ENCODE measurements at regions not wholly inside any gene's neighbourhood (a gene's known extent, or its start where the extent isn't known, plus 50 kb on each side); places are given as distances from the start of the nearest gene placed in this dataset.

DNA sequence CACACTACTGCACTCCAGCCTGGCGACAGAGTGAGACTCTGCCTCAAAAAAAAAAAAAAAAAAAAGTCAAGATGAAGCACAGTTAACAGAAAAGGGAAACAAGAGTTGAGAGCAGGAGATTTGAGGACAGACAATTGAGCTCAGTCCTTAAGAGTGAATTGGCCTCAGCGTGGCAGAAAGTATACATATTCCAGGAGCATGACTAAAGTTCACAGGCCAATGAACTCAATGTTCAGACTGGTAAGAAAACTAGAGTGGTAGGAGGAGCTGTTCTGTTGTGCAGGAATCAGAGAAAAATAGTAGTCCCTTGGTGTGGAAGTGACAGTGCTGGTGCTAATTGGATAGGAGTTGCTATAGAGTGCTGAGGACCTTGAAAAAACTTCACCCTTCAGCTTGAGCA lies 60.0 kb downstream of the NRN1 start:
- DNase-seq, result no peak

DNA sequence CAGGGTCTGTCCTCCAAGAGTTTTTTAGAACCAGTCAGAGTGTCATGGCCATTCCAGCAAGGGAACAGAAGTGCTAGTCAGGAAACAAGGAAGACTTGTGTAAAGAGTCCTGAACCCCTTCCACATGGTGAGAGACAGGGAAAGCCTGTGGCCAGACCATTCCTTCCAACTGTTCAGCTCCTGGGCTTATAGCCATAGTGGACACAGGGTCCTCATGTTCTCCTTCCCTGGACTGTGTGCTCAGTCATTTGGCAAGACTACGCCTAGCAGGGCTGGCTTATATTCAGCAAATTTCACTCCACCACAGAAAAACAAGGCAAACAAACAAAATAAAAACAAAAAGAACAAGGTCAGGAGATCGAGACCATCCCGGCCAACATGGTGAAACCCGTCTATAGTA lies 60.5 kb downstream of the NRN1 start:
- DNase-seq, result no peak

DNA sequence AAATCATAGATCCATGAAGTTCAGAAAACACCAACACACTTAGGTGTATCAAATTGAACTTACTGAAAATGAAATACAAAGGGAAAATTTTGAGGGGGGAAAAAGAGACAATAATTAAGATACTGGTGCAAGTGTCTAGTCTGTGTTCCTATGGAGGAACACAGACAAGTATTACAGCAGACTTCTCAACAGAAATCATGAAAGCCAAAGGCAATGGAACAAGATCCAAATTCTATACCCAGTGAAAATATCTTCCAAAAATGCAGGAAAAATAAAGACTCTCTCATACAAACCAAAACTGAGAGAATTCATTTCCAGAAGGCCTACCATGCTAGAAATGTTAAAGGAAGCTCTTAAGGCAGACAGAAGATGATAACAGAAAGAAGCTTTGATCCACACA lies 63.1 kb downstream of the NRN1 start:
- DNase-seq, result no peak

DNA sequence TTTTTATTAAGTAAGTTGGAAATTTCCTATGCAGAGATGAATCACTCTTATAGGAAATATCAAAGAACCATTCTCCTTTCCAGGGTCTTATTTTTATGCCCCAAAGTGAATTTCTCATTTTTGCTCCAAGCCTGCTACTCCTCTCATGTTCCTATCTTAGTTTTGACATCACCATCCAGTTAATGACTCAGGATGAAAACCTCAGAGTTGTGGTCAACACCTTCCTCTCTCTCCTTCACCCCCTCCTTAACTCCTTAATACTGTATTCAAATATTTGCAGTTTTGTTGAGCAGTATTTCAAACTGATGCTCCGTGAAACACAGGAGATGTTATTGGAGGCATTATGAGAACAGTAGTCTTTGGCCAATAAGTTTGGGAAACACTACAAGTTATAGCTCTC lies 64.1 kb downstream of the NRN1 start:
- DNase-seq, result no peak

DNA sequence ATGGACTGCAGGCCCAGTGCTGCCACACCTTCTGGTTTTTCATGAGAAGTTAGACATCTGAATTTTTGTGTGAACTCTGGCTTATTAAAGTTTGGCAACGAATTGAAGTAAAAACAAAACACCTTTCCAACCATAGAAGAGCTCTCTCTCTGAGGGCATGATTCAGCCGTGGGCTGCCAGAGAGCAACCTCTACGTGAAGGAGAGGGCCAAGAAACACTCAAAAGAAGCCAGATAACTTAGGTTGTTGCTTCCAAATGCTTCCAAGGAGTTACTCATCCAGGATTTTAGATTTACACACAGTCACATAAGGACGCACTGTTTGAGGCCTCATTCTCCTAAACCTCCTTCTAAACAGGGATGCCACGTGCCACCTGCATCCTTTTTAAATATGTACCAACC lies 65.5 kb downstream of the NRN1 start:
- no peak for DNase-seq

DNA sequence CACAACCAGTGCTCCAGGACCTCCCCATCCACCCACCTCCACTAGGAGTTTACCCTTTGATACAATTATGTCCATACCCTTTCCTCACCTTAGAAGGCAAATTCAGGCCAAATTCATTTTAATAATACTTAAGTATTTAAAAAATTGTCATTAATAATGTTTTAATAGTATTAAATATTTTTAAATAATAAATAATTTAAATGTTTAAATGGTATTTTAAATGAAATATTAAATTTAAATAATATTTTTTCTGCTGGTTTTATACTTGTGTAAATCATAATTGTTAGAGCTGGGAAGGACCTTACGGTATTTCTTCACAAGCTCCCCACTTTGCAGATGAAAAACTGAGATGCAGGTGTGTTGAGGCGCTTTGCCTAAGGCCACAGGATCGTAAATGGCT lies 67.8 kb downstream of the NRN1 start:
- DNase-seq, result no peak

DNA sequence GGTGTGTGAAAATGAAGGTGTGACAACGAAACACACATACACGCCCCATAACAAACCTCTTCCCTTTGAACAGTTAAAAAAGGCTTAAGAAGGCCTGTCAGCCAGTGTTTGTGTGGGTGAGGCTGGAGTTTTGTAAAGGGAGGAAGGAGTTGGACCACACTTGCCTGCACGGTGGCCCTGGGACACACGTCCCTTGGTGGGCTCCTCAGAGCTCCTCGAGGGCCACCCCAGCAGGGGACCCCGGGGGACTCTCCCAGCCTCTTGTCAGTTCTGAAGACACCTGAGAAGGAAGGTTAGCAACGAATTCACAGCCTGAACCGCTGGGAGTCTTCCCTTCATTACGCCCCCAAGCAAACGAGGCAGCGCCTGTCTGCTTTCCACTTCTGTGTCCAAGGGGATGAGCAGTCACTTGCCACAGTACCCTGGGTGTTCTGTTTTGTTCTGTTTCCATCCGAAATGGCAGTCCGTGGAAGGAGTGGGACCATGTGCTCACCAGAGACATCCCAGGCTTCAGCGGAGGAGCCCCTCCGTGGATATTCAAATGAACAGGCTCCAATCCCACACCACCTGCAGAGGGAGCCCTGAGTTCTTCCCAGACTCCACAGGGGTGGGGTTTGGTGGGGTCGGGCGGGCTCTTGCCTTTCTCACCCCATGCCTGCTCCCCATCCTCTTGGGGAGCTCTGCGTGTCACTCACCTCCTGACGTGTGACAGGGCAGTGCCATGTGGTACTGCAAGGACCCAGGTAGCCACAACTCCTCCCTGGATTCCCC lies 68.6 kb downstream of the NRN1 start:
- no peak for DNase-seq

DNA sequence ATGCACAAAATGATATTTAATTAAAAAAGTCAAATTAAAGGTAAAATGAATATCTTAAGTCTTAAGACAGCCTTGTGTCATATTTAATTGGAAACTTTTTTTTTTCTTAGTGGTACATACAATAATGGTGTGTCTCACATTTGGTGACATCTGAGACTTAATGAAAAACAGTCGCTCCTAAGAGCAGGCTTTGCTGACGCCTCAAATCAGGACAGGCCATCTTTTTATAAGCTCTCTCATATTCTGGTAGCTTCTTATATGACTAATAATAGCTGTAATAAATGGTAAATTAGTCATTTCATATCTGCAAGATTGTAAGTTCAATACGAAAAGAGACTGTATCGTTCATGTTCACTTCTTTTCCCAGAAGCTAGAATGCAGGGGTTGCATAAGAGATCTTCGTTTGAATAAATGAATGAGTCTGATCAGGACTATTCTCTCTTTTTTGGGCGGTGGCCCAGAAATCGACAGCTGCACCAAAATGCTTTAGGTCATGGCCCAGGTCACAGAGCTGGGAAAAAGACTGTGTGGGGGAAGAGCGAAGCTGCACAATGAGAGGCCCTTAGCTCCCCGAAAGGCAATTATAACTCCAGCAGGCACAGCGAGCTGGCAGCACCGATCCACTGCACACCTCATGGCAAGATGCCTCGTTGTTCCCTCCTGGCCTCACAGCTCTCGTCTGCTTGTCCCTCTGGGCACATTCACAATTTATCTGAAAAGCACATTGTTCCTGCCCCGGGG lies 69.4 kb downstream of the NRN1 start:
- DNase-seq, result no peak

DNA sequence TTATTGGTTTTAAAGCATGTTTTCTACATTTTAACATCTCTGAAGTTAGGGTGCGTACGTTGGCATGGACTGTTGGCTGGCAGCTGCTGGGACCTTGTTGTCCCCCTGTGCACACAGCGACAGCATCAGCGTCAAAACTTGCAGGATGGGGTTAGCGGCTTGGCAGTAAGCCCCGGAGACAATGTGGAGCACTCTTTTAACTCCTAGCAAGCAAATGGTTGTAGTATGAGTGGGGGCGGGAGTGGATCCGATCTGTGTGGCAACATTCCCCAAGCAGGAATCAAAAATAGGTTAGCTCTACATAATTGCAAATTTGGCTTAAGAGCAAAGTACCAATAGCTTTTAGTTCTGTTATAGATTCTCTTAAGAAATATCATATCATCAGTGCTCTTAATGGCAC lies 70.1 kb downstream of the NRN1 start:
- no peak for DNase-seq

DNA sequence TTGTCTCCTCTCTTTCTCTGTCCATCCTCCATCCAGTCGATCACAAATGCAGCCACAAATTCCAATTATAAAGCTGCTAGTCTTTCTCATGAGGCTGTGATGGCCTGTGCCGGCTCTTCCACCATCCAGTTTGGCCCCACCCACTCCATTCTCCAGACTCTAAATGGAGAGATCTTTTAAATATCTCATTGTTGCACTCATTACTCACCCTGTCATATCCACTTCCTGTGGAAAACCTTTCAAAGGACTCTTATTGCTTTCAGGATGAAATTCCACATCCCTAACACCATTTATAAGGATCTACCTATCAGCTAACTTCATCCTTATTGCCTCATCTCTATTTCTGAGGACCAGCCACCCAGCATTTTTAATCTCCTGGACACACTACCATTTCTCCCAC lies 70.6 kb downstream of the NRN1 start:
- no peak for DNase-seq

DNA sequence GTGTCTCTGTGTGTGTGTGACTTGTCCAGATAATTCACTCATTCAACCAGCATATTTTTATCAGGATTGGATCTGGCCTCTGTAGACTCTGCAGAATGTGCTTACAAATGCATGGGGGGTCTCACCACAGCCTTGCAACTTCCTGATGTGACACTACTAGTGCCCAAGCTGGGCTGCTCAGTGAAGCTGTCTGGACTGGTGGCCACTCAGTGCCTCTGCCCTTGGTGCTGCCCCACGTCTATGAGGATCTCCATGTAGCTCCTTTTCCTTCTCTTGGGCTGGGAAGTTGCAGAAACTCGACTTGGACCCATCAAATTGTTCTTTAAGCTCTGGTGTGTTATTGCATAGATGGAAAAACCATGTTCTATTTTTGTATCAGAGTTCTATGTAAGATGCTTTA lies 75.8 kb downstream of the NRN1 start:
- no peak for DNase-seq

DNA sequence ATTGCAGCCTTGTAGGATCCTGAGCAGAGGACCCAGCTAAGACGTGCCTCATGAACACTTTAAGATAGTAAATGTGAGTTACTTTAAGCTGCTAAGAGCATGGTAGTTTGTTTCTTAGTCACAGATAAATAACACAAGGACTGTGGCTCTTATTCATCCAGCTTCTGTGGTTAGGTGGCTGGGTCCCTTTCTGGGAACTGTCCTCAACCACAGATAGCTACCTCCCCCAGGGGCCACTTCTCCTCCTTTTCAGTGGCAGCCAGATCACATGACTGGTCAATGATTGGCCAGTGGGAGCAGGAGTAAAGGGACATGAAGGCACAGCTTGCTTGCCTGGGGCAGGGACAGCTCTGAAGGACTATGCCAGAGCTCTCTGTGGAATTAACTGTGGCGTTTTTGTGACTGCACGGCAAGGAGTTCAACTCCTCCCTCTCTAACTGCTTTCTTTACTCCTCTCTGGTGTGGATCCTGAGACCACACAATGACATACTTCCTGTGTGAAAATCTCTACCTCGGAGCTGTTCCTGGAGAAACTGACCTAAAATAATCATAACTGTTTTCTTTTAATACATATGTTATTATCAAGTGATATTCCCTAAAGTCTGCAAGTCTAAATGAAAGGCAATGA lies 76.5 kb downstream of the NRN1 start:
- no peak for DNase-seq

DNA sequence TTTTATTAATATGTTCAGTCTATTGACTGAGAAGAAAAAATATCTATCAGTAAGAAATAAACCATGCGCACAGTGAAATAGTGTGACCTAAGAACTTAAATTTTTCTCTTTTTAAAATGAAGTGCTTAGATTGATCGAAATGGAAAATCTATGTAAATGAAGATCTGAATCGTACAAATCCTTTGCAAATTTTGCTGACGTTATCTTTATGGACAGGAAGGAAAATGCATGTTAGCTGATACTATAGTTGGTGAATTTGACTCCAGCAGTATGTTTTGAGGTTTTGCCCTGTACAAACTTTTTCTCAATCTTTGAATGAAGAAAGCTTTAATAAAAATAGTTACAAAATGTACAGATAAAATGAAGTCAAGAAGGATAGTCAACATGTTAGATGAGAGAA lies 82.9 kb downstream of the NRN1 start:
- DNase-seq, result no peak

DNA sequence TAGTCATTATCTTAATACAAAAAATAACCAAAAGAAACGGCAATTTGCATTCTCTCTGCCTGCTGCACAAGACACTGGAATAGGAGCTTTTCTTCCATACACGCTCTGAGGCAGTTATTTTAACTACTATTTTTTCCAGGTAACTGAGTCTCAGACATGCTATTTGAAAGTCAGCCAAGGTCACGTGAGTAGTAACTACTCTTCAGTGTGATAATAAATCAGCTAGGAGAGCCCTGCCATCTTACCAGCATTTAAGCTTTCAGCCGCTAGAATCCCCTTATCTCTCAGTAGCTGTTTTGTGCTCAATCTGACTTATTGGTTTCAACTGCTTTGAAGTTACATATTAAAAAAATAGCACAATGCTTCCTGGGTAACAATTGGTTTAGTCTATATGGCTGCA lies 84.5 kb downstream of the NRN1 start:
- no peak for DNase-seq

DNA sequence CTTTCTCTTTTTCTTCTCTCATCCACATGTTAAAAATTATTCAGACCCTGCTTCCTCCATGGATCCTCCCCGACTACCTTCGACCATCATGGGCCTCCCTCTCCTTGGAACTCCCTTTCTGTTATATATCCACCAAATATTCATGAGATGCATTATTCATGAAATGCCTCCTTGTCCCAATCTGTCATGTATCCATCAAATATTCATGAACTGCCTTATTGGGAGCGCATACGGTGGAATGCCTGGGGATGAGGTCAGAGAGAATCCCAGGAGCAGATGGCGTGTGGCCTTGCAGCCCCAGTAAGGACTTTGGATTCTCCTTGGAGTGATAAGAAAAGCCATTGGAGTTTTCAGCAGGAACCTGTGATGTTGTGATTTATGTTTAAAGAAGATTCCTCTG lies 97.0 kb downstream of the NRN1 start:
- no peak for DNase-seq

DNA sequence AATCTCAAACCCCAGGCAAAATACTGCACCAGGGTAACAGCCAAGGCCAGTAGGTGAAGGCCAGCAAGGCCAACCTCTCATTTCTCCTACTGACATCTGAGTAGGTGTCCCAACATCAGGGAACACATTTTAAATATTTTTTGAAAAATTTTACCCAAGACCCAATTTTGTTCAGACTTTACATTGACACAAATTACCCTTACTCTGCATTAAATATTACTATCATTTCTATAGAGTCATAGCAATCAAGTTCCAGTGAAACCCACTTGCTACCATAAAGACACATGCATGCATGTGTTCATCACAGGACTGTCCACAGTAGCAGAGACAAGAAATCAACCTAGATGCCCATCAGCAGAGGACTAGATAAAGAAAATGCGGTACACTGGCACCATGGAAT lies 99.9 kb downstream of the NRN1 start:
- no peak for DNase-seq

DNA sequence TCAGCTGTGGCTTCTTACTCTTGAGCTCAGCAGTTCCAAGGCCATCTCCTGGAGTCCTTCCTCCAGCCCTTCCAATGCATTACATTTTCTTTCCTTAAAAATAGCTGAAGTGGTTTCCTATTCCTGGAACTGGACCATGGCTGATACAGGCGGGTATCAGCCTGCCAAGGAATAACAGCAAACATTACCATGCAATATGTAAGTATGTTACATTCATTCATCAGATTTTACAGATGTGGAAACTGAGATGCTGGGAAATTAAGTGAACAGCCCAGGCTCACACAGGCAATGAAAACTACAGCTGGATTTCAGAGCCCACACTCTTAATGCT lies 100.4 kb downstream of the NRN1 start:
- DNase-seq, result no peak

DNA sequence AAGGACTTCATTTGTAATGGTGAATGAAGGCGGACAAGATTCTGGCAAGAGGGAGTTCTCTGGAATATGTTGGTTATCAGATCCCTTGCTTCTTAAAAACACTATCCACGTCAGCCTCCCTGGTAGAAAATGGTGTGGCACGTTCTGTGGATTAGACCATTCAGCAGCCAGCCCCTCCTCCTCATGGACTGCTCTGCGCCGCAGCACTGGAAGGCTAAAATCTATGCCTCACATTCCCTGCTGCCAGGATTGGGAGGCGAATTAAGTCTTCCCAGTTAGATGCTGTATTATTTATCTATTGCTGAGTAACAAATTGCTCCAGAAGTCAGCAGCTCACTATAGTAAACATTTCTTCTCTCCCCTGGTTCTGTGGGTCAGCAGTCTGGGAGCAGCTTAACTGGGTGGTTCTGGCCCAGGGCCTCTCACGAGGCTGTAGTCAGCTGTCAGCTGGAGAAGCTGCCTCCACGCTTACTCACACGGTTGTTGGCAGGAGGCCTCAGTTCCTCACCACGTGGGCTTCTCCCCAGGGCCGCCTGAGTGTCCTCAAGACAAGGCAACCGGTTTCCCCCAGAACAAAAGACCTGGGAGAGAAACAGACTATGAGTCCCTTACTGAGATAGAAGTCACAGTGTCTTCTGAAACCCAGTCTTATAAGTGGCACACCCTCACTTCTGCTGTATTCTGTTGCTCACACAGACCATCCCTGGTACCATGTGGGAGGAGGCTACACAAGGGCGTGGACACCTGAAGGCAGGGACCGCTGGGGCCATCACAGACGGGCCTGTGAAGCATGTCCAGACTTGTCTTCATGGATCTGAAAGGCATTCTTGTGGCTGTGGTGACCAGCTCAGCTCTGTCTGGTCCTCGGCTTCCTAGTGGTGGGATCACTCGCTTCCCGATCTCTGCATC lies 101.0 kb downstream of the NRN1 start:
- peak; percentile 46 for DNase-seq

DNA sequence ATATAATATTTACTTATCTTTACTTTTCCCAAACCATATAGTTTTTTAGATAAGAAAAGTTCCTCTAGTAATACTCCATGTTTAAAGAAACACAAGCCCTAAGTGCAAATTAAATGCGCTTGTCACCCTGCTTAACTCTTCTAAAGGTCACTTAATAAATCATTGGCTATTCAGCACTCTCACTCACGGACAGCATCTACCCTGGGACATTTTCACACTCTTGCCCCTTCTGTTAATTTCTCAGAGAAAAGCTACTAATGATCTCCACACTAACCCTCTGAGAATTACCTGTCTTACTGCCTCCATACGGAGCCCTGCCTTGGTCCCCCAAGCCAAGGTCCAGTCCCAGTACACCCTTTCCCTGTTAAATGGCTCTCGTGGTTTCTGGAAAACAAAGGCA lies 102.2 kb downstream of the NRN1 start:
- no peak for DNase-seq

DNA sequence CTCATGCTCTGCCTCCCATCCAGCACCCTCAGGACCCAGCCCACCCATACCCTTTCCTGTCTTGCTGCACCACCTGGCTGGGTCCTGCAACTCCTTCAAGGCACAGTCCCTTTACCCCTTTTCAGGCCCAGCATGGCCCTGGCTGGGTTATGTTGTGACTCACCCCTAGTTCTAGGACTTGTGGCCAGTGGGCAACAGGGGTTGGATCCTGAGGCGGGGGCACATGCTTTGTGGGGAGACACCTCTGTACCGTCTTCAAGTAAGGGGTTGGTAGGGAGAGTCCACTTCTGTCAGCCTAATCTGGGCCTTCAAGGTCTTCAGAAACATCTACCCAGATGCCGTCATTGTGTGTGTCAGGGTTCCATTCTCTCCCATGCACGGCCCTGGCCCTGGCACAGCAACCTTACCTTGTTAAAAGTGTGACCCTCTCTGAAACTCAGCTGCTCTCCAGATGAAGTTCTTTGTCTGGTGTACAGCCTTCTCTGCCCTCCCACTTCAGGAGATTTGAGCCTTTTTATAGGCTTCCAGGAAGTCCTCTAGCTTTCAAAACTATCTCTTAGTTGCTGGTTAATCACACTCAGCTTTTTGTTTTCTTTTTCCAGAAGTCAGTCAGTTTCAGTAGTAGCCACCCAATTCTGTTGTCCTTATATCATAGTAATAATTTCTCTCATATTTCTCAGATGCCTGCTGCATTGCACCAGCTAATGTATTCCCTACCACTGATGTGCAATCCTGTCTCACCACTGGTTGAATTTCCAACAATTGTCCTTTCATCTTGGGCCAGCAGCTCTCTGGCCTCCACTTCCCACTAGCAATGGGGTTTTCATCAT lies 107.3 kb downstream of the NRN1 start:
- no peak for DNase-seq

DNA sequence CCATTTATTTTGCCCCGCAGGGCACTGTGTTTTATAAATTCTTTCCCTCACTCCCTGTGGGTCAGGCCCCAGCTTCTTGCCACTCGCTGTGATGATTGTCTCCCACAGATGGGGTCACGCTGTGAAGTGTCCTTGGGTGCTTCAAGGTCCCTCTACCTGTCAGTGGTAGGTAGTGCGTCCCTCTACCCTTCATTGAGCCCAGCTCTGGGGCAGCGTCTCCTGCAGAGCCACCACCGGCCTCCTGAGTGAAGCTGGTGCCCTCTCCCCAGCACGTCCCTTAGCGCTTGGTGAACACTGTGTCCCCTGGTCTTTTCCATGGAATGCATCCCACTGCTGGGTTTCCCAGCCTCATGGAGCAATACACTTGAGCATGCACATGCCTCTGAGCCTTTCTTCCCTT lies 108.2 kb downstream of the NRN1 start:
- DNase-seq, result no peak

DNA sequence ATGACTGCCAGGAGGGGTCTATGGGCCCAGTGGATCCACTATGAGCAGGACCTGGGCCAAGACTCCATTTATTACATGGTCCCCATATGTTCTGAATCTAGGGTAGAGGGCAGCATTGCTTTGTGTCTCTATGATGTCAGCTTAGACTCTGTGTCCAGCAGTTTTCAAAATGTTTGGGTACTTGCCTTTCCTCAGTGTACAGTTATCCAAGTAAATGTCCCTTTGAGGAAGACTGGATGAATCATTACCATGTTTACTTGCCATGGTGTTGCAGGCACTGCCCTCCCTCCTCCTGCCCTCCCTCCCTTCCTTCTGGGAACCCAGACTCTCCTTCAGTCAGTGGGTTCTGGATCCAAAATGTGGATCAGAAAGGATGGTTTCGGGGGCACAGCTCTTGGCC lies 108.6 kb downstream of the NRN1 start:
- no peak for DNase-seq
